HepG2 (cell line): ENCODE measurements at regions not wholly inside any gene's neighbourhood (a gene's known extent, or its start where the extent isn't known, plus 50 kb on each side); places are given as distances from the start of the nearest gene placed in this dataset.
"Not testable (repeated sequence)": the region's sequence is repeated elsewhere in the genome, so short reads cannot be mapped to it uniquely, and the experiment has no call there.

Experiments
- CHD4 ChIP-seq: fragments of 200-600 bp; sonication (generic); IDR thresholded peaks from 2 replicates; pipeline ENCODE4 v1.7.0; 2017; ENCODE audit warnings: mild to moderate bottlenecking, low read length, borderline replicate concordance
- HCFC1 ChIP-seq: fragments of 150-350 bp; IDR thresholded peaks from 2 replicates; pipeline ENCODE4 v1.6.1; 2014; ENCODE audit warnings: low read depth, low read length
- ZNF563 ChIP-seq: sonication (generic); formaldehyde crosslinking; IDR thresholded peaks from 2 replicates; pipeline ENCODE4 v1.8.0; 2022; ENCODE audit warnings: mild to moderate bottlenecking, moderate library complexity, missing genetic modification reagents
- TF ChIP-seq, protein P1 (sequence below), 2 experiments: IDR thresholded peaks; 2 replicates each; pipeline ENCODE4 v1.6.1; 2011 to 2012; ENCODE audit warnings: low read length in 2 of 2, borderline replicate concordance in 1 of 2, low read depth in 1 of 2, mild to moderate bottlenecking in 1 of 2, moderate library complexity in 1 of 2
- TF ChIP-seq, protein P2 (sequence below): sonication (generic); formaldehyde crosslinking; IDR thresholded peaks from 2 replicates; pipeline ENCODE4 v1.9.0; 2022; ENCODE audit warnings: missing genetic modification reagents, mild to moderate bottlenecking, borderline replicate concordance
- TF ChIP-seq, protein P3 (sequence below), 2 experiments: sonication (generic) in 1 of 2; formaldehyde crosslinking in 1 of 2; IDR thresholded peaks; 2 replicates each; pipeline versions ENCODE4 v1.6.1 to v1.9.0; 2014 to 2022; ENCODE audit warnings: antibody characterized with exemption in 1 of 2, borderline replicate concordance in 1 of 2, inconsistent platforms in 1 of 2, low read depth in 1 of 2, missing genetic modification reagents in 1 of 2

DNA sequence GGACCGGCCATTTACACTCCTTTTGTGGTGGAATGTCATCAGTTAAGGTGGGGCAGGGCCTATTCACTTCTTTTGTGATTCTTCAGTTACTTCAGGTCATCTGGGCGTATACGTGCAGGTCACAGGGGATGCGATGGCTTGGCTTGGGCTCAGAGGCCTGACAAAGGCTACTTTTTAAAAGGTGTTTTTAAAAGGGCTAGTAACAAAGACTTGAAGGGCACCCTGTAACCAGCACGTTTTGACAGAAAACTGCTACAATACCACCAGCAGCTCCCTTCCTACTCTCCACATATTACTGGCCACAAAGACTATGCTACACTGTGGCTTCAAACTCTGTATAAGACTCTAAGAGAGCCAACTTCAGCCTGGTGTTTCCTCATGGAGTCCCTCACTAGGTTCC is 151.6 kb upstream of the KCTD3 start:
- TF ChIP-seq, protein P1, sequence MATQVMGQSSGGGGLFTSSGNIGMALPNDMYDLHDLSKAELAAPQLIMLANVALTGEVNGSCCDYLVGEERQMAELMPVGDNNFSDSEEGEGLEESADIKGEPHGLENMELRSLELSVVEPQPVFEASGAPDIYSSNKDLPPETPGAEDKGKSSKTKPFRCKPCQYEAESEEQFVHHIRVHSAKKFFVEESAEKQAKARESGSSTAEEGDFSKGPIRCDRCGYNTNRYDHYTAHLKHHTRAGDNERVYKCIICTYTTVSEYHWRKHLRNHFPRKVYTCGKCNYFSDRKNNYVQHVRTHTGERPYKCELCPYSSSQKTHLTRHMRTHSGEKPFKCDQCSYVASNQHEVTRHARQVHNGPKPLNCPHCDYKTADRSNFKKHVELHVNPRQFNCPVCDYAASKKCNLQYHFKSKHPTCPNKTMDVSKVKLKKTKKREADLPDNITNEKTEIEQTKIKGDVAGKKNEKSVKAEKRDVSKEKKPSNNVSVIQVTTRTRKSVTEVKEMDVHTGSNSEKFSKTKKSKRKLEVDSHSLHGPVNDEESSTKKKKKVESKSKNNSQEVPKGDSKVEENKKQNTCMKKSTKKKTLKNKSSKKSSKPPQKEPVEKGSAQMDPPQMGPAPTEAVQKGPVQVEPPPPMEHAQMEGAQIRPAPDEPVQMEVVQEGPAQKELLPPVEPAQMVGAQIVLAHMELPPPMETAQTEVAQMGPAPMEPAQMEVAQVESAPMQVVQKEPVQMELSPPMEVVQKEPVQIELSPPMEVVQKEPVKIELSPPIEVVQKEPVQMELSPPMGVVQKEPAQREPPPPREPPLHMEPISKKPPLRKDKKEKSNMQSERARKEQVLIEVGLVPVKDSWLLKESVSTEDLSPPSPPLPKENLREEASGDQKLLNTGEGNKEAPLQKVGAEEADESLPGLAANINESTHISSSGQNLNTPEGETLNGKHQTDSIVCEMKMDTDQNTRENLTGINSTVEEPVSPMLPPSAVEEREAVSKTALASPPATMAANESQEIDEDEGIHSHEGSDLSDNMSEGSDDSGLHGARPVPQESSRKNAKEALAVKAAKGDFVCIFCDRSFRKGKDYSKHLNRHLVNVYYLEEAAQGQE (IDR thresholded peaks at IDR 0.05; ENCODE audit: borderline replicate concordance in 1 of 2, low read depth in 1 of 2, low read length in 2 of 2) = not testable (repeated sequence)
- TF ChIP-seq, protein P2, sequence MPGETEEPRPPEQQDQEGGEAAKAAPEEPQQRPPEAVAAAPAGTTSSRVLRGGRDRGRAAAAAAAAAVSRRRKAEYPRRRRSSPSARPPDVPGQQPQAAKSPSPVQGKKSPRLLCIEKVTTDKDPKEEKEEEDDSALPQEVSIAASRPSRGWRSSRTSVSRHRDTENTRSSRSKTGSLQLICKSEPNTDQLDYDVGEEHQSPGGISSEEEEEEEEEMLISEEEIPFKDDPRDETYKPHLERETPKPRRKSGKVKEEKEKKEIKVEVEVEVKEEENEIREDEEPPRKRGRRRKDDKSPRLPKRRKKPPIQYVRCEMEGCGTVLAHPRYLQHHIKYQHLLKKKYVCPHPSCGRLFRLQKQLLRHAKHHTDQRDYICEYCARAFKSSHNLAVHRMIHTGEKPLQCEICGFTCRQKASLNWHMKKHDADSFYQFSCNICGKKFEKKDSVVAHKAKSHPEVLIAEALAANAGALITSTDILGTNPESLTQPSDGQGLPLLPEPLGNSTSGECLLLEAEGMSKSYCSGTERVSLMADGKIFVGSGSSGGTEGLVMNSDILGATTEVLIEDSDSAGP (CRISPR knock-in tag) = not testable (repeated sequence)
- TF ChIP-seq ZNF563 (CRISPR knock-in tag); HCFC1; CHD4: not testable (repeated sequence)
- TF ChIP-seq, protein P3, sequence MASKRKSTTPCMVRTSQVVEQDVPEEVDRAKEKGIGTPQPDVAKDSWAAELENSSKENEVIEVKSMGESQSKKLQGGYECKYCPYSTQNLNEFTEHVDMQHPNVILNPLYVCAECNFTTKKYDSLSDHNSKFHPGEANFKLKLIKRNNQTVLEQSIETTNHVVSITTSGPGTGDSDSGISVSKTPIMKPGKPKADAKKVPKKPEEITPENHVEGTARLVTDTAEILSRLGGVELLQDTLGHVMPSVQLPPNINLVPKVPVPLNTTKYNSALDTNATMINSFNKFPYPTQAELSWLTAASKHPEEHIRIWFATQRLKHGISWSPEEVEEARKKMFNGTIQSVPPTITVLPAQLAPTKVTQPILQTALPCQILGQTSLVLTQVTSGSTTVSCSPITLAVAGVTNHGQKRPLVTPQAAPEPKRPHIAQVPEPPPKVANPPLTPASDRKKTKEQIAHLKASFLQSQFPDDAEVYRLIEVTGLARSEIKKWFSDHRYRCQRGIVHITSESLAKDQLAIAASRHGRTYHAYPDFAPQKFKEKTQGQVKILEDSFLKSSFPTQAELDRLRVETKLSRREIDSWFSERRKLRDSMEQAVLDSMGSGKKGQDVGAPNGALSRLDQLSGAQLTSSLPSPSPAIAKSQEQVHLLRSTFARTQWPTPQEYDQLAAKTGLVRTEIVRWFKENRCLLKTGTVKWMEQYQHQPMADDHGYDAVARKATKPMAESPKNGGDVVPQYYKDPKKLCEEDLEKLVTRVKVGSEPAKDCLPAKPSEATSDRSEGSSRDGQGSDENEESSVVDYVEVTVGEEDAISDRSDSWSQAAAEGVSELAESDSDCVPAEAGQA (IDR thresholded peaks at IDR 0.05; ENCODE audit: low read depth) = not testable (repeated sequence)
- TF ChIP-seq, protein P3 (CRISPR knock-in tag; IDR thresholded peaks at IDR 0.05; ENCODE audit: borderline replicate concordance) = not testable (repeated sequence)
